Panc1 (cell line): ENCODE measurements at regions not wholly inside any gene's neighbourhood (a gene's known extent, or its start where the extent isn't known, plus 50 kb on each side); places are given as distances from the start of the nearest gene placed in this dataset.

Experiments
- ATAC-seq: fragments of 200-7000 bp; cut with Tn5 transposase; 2 replicates; pipeline ENCODE4 v1.9.1; 2020; ENCODE audit warnings: mild to moderate bottlenecking, moderate library complexity
- BruUV-seq: library from RNA; stranded (reverse); fragments of 400-500 nt; replicated peaks from 2 replicates; lab custom pipeline; 2021; lab: Mats Ljungman, UMichigan
- CTCF ChIA-PET: fragments of 300-600 bp; sonication (Branson Sonifier 250); formaldehyde crosslinking; loops from one replicate; lab custom pipeline; 2022; ENCODE audit warnings: antibody characterized with exemption; lab: Charles Lee
- POLR2A ChIA-PET: fragments of 300-600 bp; sonication (Branson Sonifier 250); formaldehyde crosslinking; loops from one replicate; lab custom pipeline; 2022; ENCODE audit warnings: antibody characterized with exemption; lab: Charles Lee
- DNase-seq: peaks from one replicate; pipeline ENCODE4 v3.0.0-alpha.2; 2010; ENCODE audit warnings: low read depth, low spot score
- H3K27ac ChIP-seq: 2 replicates; pipeline ENCODE4 v1.5.1; 2011; ENCODE audit warnings: mild to moderate bottlenecking, low read length, inconsistent platforms
- H3K27me3 ChIP-seq: fragments of 200-500 bp; sonication (Bioruptor generic); 2 replicates; pipeline ENCODE4 v1.6.0; 2014; ENCODE audit warnings: low read length, inconsistent platforms; ENCODE audit not compliant: control insufficient read depth, insufficient read depth
- H3K36me3 ChIP-seq: fragments of 200-500 bp; sonication (Bioruptor generic); 2 replicates; pipeline ENCODE4 v1.5.1; 2014; ENCODE audit warnings: inconsistent platforms, mild to moderate bottlenecking, low read length, moderate library complexity; ENCODE audit not compliant: control insufficient read depth, insufficient read depth
- H3K4me1 ChIP-seq: 2 replicates; pipeline ENCODE4 v1.5.1; 2011; ENCODE audit warnings: inconsistent platforms, mild to moderate bottlenecking, low read length, moderate library complexity; ENCODE audit not compliant: control insufficient read depth, insufficient read depth
- H3K4me3 ChIP-seq, 2 experiments: 2 replicates each; pipeline ENCODE4 v1.5.1; 2011 to 2012; ENCODE audit warnings: low read depth in 2 of 2, low read length in 2 of 2, mild to moderate bottlenecking in 2 of 2, inconsistent platforms in 1 of 2, moderate library complexity in 1 of 2
- H3K9me3 ChIP-seq: fragments of 200-500 bp; sonication (Bioruptor generic); 2 replicates; pipeline ENCODE4 v1.5.1; 2014; ENCODE audit warnings: low read depth, mild to moderate bottlenecking, inconsistent platforms, low read length, moderate library complexity; ENCODE audit not compliant: control insufficient read depth, insufficient read depth
- CTCF ChIP-seq: fragments of 450-650 bp; IDR thresholded peaks from 2 replicates; pipeline ENCODE4 v1.5.1; 2017; ENCODE audit warnings: mild to moderate bottlenecking
- POLR2AphosphoS5 ChIP-seq: IDR thresholded peaks from 2 replicates; pipeline ENCODE4 v1.6.1; 2012; ENCODE audit warnings: mild to moderate bottlenecking, low read depth, low read length, moderate library complexity
- REST ChIP-seq, 2 experiments: IDR thresholded peaks; 2 replicates each; pipeline ENCODE4 v1.6.1; 2011 to 2012; ENCODE audit warnings: low read depth in 2 of 2, control low read depth in 1 of 2, low read length in 1 of 2, mild to moderate bottlenecking in 1 of 2, moderate library complexity in 1 of 2; ENCODE audit not compliant: insufficient read depth in 1 of 2
- SIN3A ChIP-seq: IDR thresholded peaks from 2 replicates; pipeline ENCODE4 v1.6.1; 2012; ENCODE audit warnings: low read depth, mild to moderate bottlenecking, low read length, moderate library complexity, borderline replicate concordance; ENCODE audit not compliant: insufficient read depth
- TCF7L2 ChIP-seq: IDR thresholded peaks from 2 replicates; pipeline ENCODE4 v1.6.1; 2011; ENCODE audit warnings: mild to moderate bottlenecking, low read depth, low read length, inconsistent platforms
- in situ Hi-C: cut with HindIII; loops from 2 replicates; pipeline ENCODE4 v1.10.0; 2016; ENCODE audit warnings: low sequenced_read_pairs, low pct_unique_long_range_greater_than_20kb
- intact Hi-C: fragments of 100-400 bp; cut with micrococcal nuclease; formaldehyde crosslinking; loops from one replicate; pipeline ENCODE4 v1.10.0; 2022; ENCODE audit not compliant: unreplicated experiment

- intact Hi-C loops (no loop called here), in situ Hi-C loops (no loop called here)
- no peaks in the 10 kb centered on the region for H3K27me3 ChIP-seq
- no peak for TF ChIP-seq CTCF
- no peaks in the 10 kb centered on the region for H3K4me1 ChIP-seq
- ATAC-seq (no peak), DNase-seq (no peak)
- POLR2A ChIA-PET = no interaction called here
- no peak overlapping the region for H3K4me3 ChIP-seq
- CTCF ChIA-PET = no interaction called here
- H3K27ac ChIP-seq = no peak overlapping the region; the same call in 1 of the 2 replicates
- BruUV-seq = no TSS peak
- no peaks in the 10 kb centered on the region for H3K36me3 ChIP-seq
- H3K9me3 ChIP-seq = no peaks in the 10 kb centered on the region; the same call in 1 of the 2 replicates
These were observed 790.8 kb upstream of the NUDT12 start for GRCh38 chr5:104353371-104353770.

- no peaks in the 10 kb centered on the region for H3K4me1 ChIP-seq
- H3K27me3 ChIP-seq = no peaks in the 10 kb centered on the region
- ATAC-seq (no peak), DNase-seq (no peak)
- H3K9me3 ChIP-seq = no peaks in the 10 kb centered on the region; the same call in 1 of the 2 replicates
- no peak overlapping the region for H3K4me3 ChIP-seq
- intact Hi-C loops = no loop called here
- POLR2A ChIA-PET = no interaction called here
- in situ Hi-C loops = no loop called here
- no peak for TF ChIP-seq TCF7L2
- no peak for TF ChIP-seq POLR2AphosphoS5
- TF ChIP-seq CTCF = no peak
- TF ChIP-seq REST (IDR thresholded peaks at IDR 0.05; ENCODE audit: insufficient read depth in 1 of 2, low read depth in 2 of 2, low read length in 1 of 2) = no peak
- TF ChIP-seq SIN3A = no peak
- H3K36me3 ChIP-seq = no peaks in the 10 kb centered on the region
- CTCF ChIA-PET = no interaction called here
- no peak overlapping the region; the same call in 1 of the 2 replicates for H3K27ac ChIP-seq
- no TSS peak for BruUV-seq
These were observed 790.4 kb upstream of the NUDT12 start for GRCh38 chr5:104352954-104353353.
